ENCODE measurements at regions not wholly inside any gene's neighbourhood (a gene's known extent, or its start where the extent isn't known, plus 50 kb on each side); places are given as distances from the start of the nearest gene placed in this dataset.

DNA sequence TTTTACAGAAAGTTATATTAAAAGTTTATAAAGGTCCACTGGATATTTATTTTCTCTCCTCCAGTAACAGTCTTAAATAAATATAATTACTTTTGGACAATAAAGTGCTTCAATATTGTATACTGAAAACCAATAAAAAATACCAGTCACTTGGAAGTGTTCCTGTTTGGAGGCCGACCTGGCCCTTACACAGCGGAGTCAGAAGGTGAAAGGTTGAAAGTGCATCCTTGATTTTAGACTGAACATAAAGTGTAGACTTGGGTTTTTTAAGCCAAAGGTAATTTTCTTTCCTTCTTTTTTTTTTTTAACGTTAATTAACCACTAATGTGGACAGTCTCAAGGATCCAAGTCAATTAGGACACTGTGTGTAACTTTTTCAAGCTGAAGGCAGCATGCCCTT, 152.3 kb upstream of the TBX18 start:
- H3K4me2 ChIP-seq (ENCODE audit: low read depth, low read length, poor library complexity, severe bottlenecking): no peak overlapping the region
- no peaks in the 10 kb centered on the region for H4K20me1 ChIP-seq (ENCODE audit: low read depth, low read length)
- no peak overlapping the region for H3K27ac ChIP-seq (ENCODE audit: low read depth, low read length)
- no peaks in the 10 kb centered on the region for H3K36me3 ChIP-seq (ENCODE audit: low read length)
- H3K9me3 ChIP-seq (ENCODE audit: insufficient read depth, low read length): no peaks in the 10 kb centered on the region
- H3F3A ChIP-seq (ENCODE audit: insufficient read depth): no peaks in the 10 kb centered on the region
- no peak overlapping the region for H2AFZ ChIP-seq (ENCODE audit: low read depth, low read length, severe bottlenecking)
- no peaks in the 10 kb centered on the region for H3K27me3 ChIP-seq (ENCODE audit: low read length)
- H3K79me2 ChIP-seq (ENCODE audit: insufficient read depth, low read length): no peaks in the 10 kb centered on the region
- TF ChIP-seq, protein P1, sequence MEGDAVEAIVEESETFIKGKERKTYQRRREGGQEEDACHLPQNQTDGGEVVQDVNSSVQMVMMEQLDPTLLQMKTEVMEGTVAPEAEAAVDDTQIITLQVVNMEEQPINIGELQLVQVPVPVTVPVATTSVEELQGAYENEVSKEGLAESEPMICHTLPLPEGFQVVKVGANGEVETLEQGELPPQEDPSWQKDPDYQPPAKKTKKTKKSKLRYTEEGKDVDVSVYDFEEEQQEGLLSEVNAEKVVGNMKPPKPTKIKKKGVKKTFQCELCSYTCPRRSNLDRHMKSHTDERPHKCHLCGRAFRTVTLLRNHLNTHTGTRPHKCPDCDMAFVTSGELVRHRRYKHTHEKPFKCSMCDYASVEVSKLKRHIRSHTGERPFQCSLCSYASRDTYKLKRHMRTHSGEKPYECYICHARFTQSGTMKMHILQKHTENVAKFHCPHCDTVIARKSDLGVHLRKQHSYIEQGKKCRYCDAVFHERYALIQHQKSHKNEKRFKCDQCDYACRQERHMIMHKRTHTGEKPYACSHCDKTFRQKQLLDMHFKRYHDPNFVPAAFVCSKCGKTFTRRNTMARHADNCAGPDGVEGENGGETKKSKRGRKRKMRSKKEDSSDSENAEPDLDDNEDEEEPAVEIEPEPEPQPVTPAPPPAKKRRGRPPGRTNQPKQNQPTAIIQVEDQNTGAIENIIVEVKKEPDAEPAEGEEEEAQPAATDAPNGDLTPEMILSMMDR (IDR thresholded peaks at IDR 0.05; ENCODE audit: insufficient read depth, low read length, poor library complexity, severe bottlenecking): no peak
- TF ChIP-seq EZH2phosphoT487 (conservative IDR thresholded peaks at IDR 0.05; ENCODE audit: low read length): no peak
- H3K4me3 ChIP-seq (ENCODE audit: insufficient read depth, low read length, poor library complexity, severe bottlenecking): no peak overlapping the region
- no peaks in the 10 kb centered on the region for H3K9me2 ChIP-seq (replicated peaks; ENCODE audit: insufficient read depth, low read length)
- no peak overlapping the region for H3K9ac ChIP-seq (ENCODE audit: low read length)

DNA sequence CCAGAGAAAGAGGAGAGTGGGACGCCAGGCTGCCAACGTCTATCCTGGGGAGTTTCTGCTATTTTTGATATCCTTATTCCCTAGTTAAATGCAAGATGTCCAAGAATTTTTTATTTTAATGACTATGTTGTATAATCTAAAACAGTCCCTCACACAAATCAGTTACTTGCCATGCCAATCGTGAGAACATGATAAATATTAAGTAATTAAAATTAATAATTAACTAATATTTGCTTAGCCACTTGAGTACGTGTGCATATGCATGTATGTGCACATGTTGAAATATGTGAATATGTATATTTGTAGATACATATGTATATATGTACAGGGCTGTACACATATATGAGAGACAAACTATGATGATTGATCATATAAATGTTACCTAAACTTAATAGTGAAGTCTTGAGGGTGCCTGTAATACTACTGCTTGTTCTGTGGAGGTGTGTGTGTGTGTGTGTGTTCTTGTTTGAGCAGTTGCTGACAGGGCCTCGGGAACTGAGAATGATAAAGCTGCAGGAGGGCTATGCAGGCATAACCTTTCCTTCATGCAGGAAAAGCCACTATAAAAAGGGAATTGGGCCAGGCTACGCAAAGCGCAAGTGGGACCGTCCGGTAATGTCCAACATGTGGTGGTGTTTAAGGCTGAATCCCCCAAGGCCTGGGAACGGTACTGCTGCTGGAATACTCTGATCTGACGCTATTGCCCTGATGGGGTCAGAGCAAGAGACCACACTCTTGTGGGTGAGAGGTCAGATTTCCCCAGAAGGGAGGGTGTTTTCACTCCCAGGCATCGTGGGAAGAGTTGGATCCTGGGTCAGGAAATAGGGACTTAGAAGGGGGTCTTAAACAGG, 148.3 kb upstream of the TBX18 start:
- H3F3A ChIP-seq (ENCODE audit: insufficient read depth): no peaks in the 10 kb centered on the region
- no peak overlapping the region for H3K27ac ChIP-seq (ENCODE audit: low read depth, low read length)
- H3K4me2 ChIP-seq (ENCODE audit: low read depth, low read length, poor library complexity, severe bottlenecking): no peak overlapping the region
- no peak overlapping the region for H3K4me3 ChIP-seq (ENCODE audit: insufficient read depth, low read length, poor library complexity, severe bottlenecking)
- no peaks in the 10 kb centered on the region for H4K20me1 ChIP-seq (ENCODE audit: low read depth, low read length)
- no peaks in the 10 kb centered on the region for H3K9me3 ChIP-seq (ENCODE audit: insufficient read depth, low read length)
- H3K36me3 ChIP-seq (ENCODE audit: low read length): no peaks in the 10 kb centered on the region
- H3K79me2 ChIP-seq (ENCODE audit: insufficient read depth, low read length): no peaks in the 10 kb centered on the region
- TF ChIP-seq EZH2phosphoT487 (conservative IDR thresholded peaks at IDR 0.05; ENCODE audit: low read length): no peak
- TF ChIP-seq, protein P1 (IDR thresholded peaks at IDR 0.05; ENCODE audit: insufficient read depth, low read length, poor library complexity, severe bottlenecking): no peak
- H2AFZ ChIP-seq (ENCODE audit: low read depth, low read length, severe bottlenecking): no peak overlapping the region
- no peaks in the 10 kb centered on the region for H3K9me2 ChIP-seq (replicated peaks; ENCODE audit: insufficient read depth, low read length)
- H3K9ac ChIP-seq (ENCODE audit: low read length): no peak overlapping the region
- H3K27me3 ChIP-seq (ENCODE audit: low read length): no peaks in the 10 kb centered on the region

DNA sequence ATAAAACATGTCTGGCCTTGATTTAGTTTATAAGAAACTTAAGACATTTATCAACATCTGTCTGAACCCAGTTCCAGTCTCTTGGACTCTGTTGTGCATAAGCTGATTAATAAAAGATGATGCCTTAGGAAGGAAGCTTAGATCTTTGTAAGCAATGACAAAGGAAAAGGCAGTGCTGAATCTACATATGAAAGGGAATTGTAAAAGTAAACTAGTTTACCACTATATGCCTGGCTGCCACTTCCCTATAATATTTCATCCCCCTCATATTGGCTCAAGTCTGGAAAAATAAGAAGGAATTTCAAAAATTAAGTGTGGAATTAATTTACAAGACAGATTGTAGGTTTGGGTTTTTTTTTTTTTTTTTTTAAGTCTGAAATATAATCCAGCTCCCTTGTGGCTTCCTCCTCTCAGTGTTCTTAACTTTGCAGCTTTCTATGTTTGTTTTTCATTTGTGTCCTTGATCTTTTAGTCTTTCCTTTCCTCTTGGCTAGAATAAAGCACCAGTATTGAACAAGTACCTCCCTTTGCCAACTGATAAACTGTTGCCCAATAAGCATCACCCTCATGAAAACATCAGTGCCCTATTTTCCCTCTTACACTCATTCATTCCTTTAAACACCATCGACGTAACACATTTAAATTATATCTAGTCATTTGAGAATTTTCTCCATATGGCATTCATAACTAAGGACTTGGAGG, 146.7 kb upstream of the TBX18 start:
- H2AFZ ChIP-seq (ENCODE audit: low read depth, low read length, severe bottlenecking): no peak overlapping the region
- H3K36me3 ChIP-seq (ENCODE audit: low read length): no peaks in the 10 kb centered on the region
- no peak overlapping the region for H3K27ac ChIP-seq (ENCODE audit: low read depth, low read length)
- no peaks in the 10 kb centered on the region for H3K9me3 ChIP-seq (ENCODE audit: insufficient read depth, low read length)
- no peaks in the 10 kb centered on the region for H3F3A ChIP-seq (ENCODE audit: insufficient read depth)
- no peaks in the 10 kb centered on the region for H4K20me1 ChIP-seq (ENCODE audit: low read depth, low read length)
- no peak overlapping the region for H3K4me2 ChIP-seq (ENCODE audit: low read depth, low read length, poor library complexity, severe bottlenecking)
- H3K4me3 ChIP-seq (ENCODE audit: insufficient read depth, low read length, poor library complexity, severe bottlenecking): no peak overlapping the region
- no peaks in the 10 kb centered on the region for H3K79me2 ChIP-seq (ENCODE audit: insufficient read depth, low read length)
- H3K27me3 ChIP-seq (ENCODE audit: low read length): no peaks in the 10 kb centered on the region
- H3K9ac ChIP-seq (ENCODE audit: low read length): no peak overlapping the region
- H3K9me2 ChIP-seq (replicated peaks; ENCODE audit: insufficient read depth, low read length): no peaks in the 10 kb centered on the region
- TF ChIP-seq, protein P1 (IDR thresholded peaks at IDR 0.05; ENCODE audit: insufficient read depth, low read length, poor library complexity, severe bottlenecking): no peak
- no peak for TF ChIP-seq EZH2phosphoT487 (conservative IDR thresholded peaks at IDR 0.05; ENCODE audit: low read length)
